Pulmonary artery endothelial cell (primary cell): ENCODE measurements at regions not wholly inside any gene's neighbourhood (a gene's known extent, or its start where the extent isn't known, plus 50 kb on each side); places are given as distances from the start of the nearest gene placed in this dataset.

Source experiments
- DNase-seq: peaks from one replicate; pipeline ENCODE4 v3.0.0-alpha.2; 2011; ENCODE audit warnings: low read depth, low spot score

- no peak for DNase-seq
Measured at GRCh38 chr1:80021891-80022290, 1015.4 kb upstream of the ADGRL4 start.

- no peak for DNase-seq
Measured at GRCh38 chr1:80018348-80018747, 1011.8 kb upstream of the ADGRL4 start.

GRCh38 chr1:80008934-80009333 is 1002.4 kb upstream of the ADGRL4 start:
- DNase-seq = no peak

- DNase-seq = no peak
Measured at GRCh38 chr1:80003250-80003649, 996.7 kb upstream of the ADGRL4 start.

- DNase-seq = no peak
Measured at GRCh38 chr1:79988401-79988800, 981.9 kb upstream of the ADGRL4 start.

- DNase-seq = peak; percentile 63
Measured at GRCh38 chr1:79982211-79982610, 975.7 kb upstream of the ADGRL4 start.

- no peak for DNase-seq
Measured at GRCh38 chr1:79981481-79981880, 975.0 kb upstream of the ADGRL4 start.

- DNase-seq = no peak
Measured at GRCh38 chr1:79979346-79979745, 972.8 kb upstream of the ADGRL4 start.

GRCh38 chr1:79976287-79976686 is 969.8 kb upstream of the ADGRL4 start:
- DNase-seq = no peak

- no peak for DNase-seq
Measured at GRCh38 chr1:79974659-79975058, 968.1 kb upstream of the ADGRL4 start.

- no peak for DNase-seq
Measured at GRCh38 chr1:79969886-79970285, 963.4 kb upstream of the ADGRL4 start.

- DNase-seq = no peak
Measured at GRCh38 chr1:79966438-79966837, 959.9 kb upstream of the ADGRL4 start.

- no peak for DNase-seq
Measured at GRCh38 chr1:79959635-79960034, 953.1 kb upstream of the ADGRL4 start.

- DNase-seq = no peak
Measured at GRCh38 chr1:79955966-79956365, 949.4 kb upstream of the ADGRL4 start.

GRCh38 chr1:79950511-79950910 is 944.0 kb upstream of the ADGRL4 start:
- no peak for DNase-seq

GRCh38 chr1:79945391-79945790 is 938.9 kb upstream of the ADGRL4 start:
- no peak for DNase-seq

GRCh38 chr1:79929356-79929755 is 922.8 kb upstream of the ADGRL4 start:
- no peak for DNase-seq

GRCh38 chr1:79928901-79929300 is 922.4 kb upstream of the ADGRL4 start:
- no peak for DNase-seq

- DNase-seq = no peak
Measured at GRCh38 chr1:79920960-79921669, 914.6 kb upstream of the ADGRL4 start.

- DNase-seq = no peak
Measured at GRCh38 chr1:79914896-79915295, 908.4 kb upstream of the ADGRL4 start.

GRCh38 chr1:79912813-79913212 is 906.3 kb upstream of the ADGRL4 start:
- DNase-seq = no peak

- DNase-seq = no peak
Measured at GRCh38 chr1:79903321-79903720, 896.8 kb upstream of the ADGRL4 start.

GRCh38 chr1:79902418-79902817 is 895.9 kb upstream of the ADGRL4 start:
- no peak for DNase-seq

GRCh38 chr1:79899914-79900313 is 893.4 kb upstream of the ADGRL4 start:
- peak; percentile 30 for DNase-seq
